CD14-positive monocyte (primary cell): ENCODE measurements at regions not wholly inside any gene's neighbourhood (a gene's known extent, or its start where the extent isn't known, plus 50 kb on each side); places are given as distances from the start of the nearest gene placed in this dataset.

Experiments
- DNase-seq, 3 donors: peaks; one replicate each; pipeline ENCODE4 v3.0.0-alpha.2; 2011 to 2022
- H2AFZ ChIP-seq: 2 replicates; pipeline ENCODE4 v1.6.0; 2012; ENCODE audit warnings: mild to moderate bottlenecking, low read depth, low read length, inconsistent platforms; ENCODE audit not compliant: insufficient read depth, poor library complexity, severe bottlenecking
- H3K27ac ChIP-seq, 2 donors: 1 replicate in 1 of 2; 2 replicates in 1 of 2; pipeline ENCODE4 v1.5.1; 2012 to 2013; ENCODE audit warnings: low read length in 2 of 2, control low read depth in 1 of 2, inconsistent platforms in 1 of 2, low read depth in 1 of 2, mild to moderate bottlenecking in 1 of 2
- H3K27me3 ChIP-seq, 2 donors: one replicate each; pipeline versions ENCODE4 v1.6.0 to v1.6.1; 2011 to 2013; ENCODE audit warnings: low read length in 2 of 2; ENCODE audit not compliant: control insufficient read depth in 2 of 2, insufficient read depth in 2 of 2
- H3K36me3 ChIP-seq, 2 donors: replicated peaks in 1 of 2; 1 replicate in 1 of 2; 2 replicates in 1 of 2; pipeline versions ENCODE4 v1.5.1 to v1.6.1; 2012 to 2013; ENCODE audit warnings: low read length in 2 of 2, control low read depth in 1 of 2, inconsistent platforms in 1 of 2, mild to moderate bottlenecking in 1 of 2; ENCODE audit not compliant: insufficient read depth in 2 of 2, control insufficient read depth in 1 of 2
- H3K4me1 ChIP-seq, 2 donors: 1 replicate in 1 of 2; 2 replicates in 1 of 2; pipeline versions ENCODE4 v1.5.1 to v1.6.1; 2012 to 2013; ENCODE audit warnings: low read length in 2 of 2, control low read depth in 1 of 2, inconsistent platforms in 1 of 2, mild to moderate bottlenecking in 1 of 2, moderate library complexity in 1 of 2; ENCODE audit not compliant: insufficient read depth in 2 of 2, control insufficient read depth in 1 of 2
- H3K4me2 ChIP-seq: replicated peaks from 2 replicates; pipeline ENCODE3; 2012; ENCODE audit warnings: low read length, moderate library complexity, mild to moderate bottlenecking; ENCODE audit not compliant: poor library complexity, severe bottlenecking; ENCODE audit errors: extremely low read depth
- H3K4me3 ChIP-seq, 3 experiments: fragments of 200-600 bp in 1 of 3; sonication (generic) in 1 of 3; replicated peaks in 1 of 3; 1 replicate in 2 of 3; 2 replicates in 1 of 3; pipeline ENCODE4 v1.5.1; 2011 to 2013; ENCODE audit warnings: low read length in 3 of 3, mild to moderate bottlenecking in 3 of 3, control low read depth in 2 of 3, low read depth in 2 of 3, inconsistent platforms in 1 of 3, moderate library complexity in 1 of 3
- H3K79me2 ChIP-seq: 2 replicates; pipeline ENCODE4 v1.6.0; 2012; ENCODE audit warnings: mild to moderate bottlenecking, control low read depth, inconsistent platforms, low read length, moderate library complexity; ENCODE audit not compliant: insufficient read depth
- H3K9ac ChIP-seq: 2 replicates; pipeline ENCODE4 v1.6.0; 2017; ENCODE audit warnings: low read length, mild to moderate bottlenecking; ENCODE audit not compliant: insufficient read depth, poor library complexity, severe bottlenecking
- H3K9me3 ChIP-seq, 2 donors: replicated peaks in 1 of 2; 1 replicate in 1 of 2; 2 replicates in 1 of 2; pipeline versions ENCODE4 v1.5.1 to v1.6.1; 2012 to 2013; ENCODE audit warnings: low read length in 2 of 2, control low read depth in 1 of 2; ENCODE audit not compliant: control insufficient read depth in 1 of 2, insufficient read depth in 1 of 2
- H4K20me1 ChIP-seq: 2 replicates; pipeline ENCODE4 v1.6.0; 2012; ENCODE audit warnings: mild to moderate bottlenecking, low read length, control low read depth, moderate library complexity; ENCODE audit not compliant: insufficient read depth
- H3K27ac Mint-ChIP-seq, 7 donors: one replicate each; pipeline ENCODE4 v1.8.0; 2020; ENCODE audit warnings: mild to moderate bottlenecking in 7 of 7, mixed read lengths in 7 of 7, moderate library complexity in 6 of 7, inconsistent platforms in 2 of 7
- H3K27me3 Mint-ChIP-seq, 3 donors: one replicate each; pipeline ENCODE4 v1.8.0; 2021 to 2022; ENCODE audit warnings: low read depth in 3 of 3, mild to moderate bottlenecking in 3 of 3, mixed read lengths in 3 of 3, moderate library complexity in 3 of 3, inconsistent platforms in 1 of 3
- H3K36me3 Mint-ChIP-seq, 2 donors: one replicate each; pipeline ENCODE4 v1.8.0; 2020; ENCODE audit warnings: mixed read lengths in 2 of 2, inconsistent platforms in 1 of 2, mild to moderate bottlenecking in 1 of 2
- H3K4me1 Mint-ChIP-seq: one replicate; pipeline ENCODE4 v1.8.0; 2020; ENCODE audit warnings: mild to moderate bottlenecking, mixed read lengths
- H3K4me3 Mint-ChIP-seq, 2 donors: one replicate each; pipeline ENCODE4 v1.8.0; 2020; ENCODE audit warnings: mild to moderate bottlenecking in 2 of 2, mixed read lengths in 2 of 2, moderate library complexity in 1 of 2
- H3K9me3 Mint-ChIP-seq, 7 donors: one replicate each; pipeline ENCODE4 v1.8.0; 2020 to 2022; ENCODE audit warnings: mixed read lengths in 7 of 7, mild to moderate bottlenecking in 6 of 7, moderate library complexity in 6 of 7, inconsistent platforms in 2 of 7
- WGBS: methylation state at CpG from one replicate; pipeline ENCODE4 v1.1.5; 2013; ENCODE audit warnings: missing lambda C conversion rate; ENCODE audit not compliant: insufficient coverage; 5-methylcytosine and 5-hydroxymethylcytosine counted together
- intact Hi-C, 2 donors: fragments of 100-400 bp; cut with micrococcal nuclease; formaldehyde crosslinking; loops; one replicate each; pipeline versions ENCODE4 v1.15.0 to v1.15.1; 2023
- TF ChIP-seq, protein P1 (sequence below): fragments of 200-600 bp; IDR thresholded peaks from one replicate; pipeline ENCODE4 v1.8.0; 2022; ENCODE audit warnings: antibody characterized with exemption, mild to moderate bottlenecking

DNA sequence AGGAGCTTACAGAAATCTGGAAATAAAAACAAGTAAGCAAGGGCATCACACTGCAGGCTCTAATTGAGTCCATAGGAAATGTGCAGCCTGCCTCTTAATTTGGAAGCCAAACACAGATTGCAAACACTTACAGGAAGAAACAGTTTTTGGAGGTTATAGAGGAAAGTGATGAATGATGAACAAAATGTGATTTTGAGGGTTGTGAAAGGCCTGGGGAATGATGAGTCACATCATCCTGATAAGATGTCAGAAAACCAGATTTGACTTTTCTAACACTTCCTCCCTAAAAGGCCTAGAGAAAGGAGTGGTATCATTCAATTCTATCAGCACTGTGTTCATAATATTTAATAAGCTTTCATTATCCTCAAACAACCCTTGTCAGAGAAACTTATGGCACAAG, 96.6 kb upstream of the POU2AF2 start:
- intact Hi-C loops, result no loop called here
- Histone ChIP-seq H3K79me2 (no peaks in the 10 kb centered on the region), H3K4me2 (no peak overlapping the region), H3K9ac (no peak overlapping the region), H2AFZ (no peak overlapping the region), H3K4me3 (no peak overlapping the region), H4K20me1 (no peaks in the 10 kb centered on the region), H3K9me3 (no peaks in the 10 kb centered on the region), H3K27me3 (no peaks in the 10 kb centered on the region), H3K27ac (no peak overlapping the region), H3K4me1 (peaks cover 2 to 5% of the 10 kb centered on the region in 2 donors), H3K36me3 (no peaks in the 10 kb centered on the region)
- H3K27ac Mint-ChIP-seq, result no peak overlapping the region
- peaks cover 0 to 2% (median 0%) of the 10 kb centered on the region in 3 donors for H3K27me3 Mint-ChIP-seq
- TF ChIP-seq, protein P1, sequence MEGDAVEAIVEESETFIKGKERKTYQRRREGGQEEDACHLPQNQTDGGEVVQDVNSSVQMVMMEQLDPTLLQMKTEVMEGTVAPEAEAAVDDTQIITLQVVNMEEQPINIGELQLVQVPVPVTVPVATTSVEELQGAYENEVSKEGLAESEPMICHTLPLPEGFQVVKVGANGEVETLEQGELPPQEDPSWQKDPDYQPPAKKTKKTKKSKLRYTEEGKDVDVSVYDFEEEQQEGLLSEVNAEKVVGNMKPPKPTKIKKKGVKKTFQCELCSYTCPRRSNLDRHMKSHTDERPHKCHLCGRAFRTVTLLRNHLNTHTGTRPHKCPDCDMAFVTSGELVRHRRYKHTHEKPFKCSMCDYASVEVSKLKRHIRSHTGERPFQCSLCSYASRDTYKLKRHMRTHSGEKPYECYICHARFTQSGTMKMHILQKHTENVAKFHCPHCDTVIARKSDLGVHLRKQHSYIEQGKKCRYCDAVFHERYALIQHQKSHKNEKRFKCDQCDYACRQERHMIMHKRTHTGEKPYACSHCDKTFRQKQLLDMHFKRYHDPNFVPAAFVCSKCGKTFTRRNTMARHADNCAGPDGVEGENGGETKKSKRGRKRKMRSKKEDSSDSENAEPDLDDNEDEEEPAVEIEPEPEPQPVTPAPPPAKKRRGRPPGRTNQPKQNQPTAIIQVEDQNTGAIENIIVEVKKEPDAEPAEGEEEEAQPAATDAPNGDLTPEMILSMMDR, result no peak
- no peaks in the 10 kb centered on the region for H3K36me3 Mint-ChIP-seq
- H3K9me3 Mint-ChIP-seq, result no peaks in the 10 kb centered on the region
- DNase-seq, result peak; percentile 14 to 42 (median 14)
- H3K4me1 Mint-ChIP-seq, result peaks cover 6% of the 10 kb centered on the region
- H3K4me3 Mint-ChIP-seq, result no peak overlapping the region

- Histone ChIP-seq H3K79me2 (no peaks in the 10 kb centered on the region), H2AFZ (no peak overlapping the region), H3K27me3 (no peaks in the 10 kb centered on the region), H3K4me2 (no peak overlapping the region), H3K9ac (no peak overlapping the region), H3K36me3 (no peaks in the 10 kb centered on the region), H4K20me1 (no peaks in the 10 kb centered on the region), H3K4me1 (peaks cover under 1 to 5% of the 10 kb centered on the region in 2 donors), H3K9me3 (no peaks in the 10 kb centered on the region), H3K27ac (no peak overlapping the region), H3K4me3 (no peak overlapping the region)
- peaks cover 0 to 2% (median 0%) of the 10 kb centered on the region in 3 donors for H3K27me3 Mint-ChIP-seq
- H3K9me3 Mint-ChIP-seq, result no peaks in the 10 kb centered on the region
- no peak for DNase-seq
- H3K27ac Mint-ChIP-seq, result no peak overlapping the region
- no peaks in the 10 kb centered on the region for H3K36me3 Mint-ChIP-seq
- intact Hi-C loops, result no loop called here
- TF ChIP-seq, protein P1, result no peak
- no CpG with 5 or more reads among the region's 3 CpGs for WGBS
- H3K4me1 Mint-ChIP-seq, result peaks cover 6% of the 10 kb centered on the region
- no peak overlapping the region for H3K4me3 Mint-ChIP-seq
Measured at GRCh38 chr11:111148121-111148520, 97.4 kb upstream of the POU2AF2 start.
